IMR-90 (cell line): ENCODE measurements at regions not wholly inside any gene's neighbourhood (a gene's known extent, or its start where the extent isn't known, plus 50 kb on each side); places are given as distances from the start of the nearest gene placed in this dataset.

Source experiments
- ATAC-seq: fragments of 200-7000 bp; cut with Tn5 transposase; 2 replicates; pipeline ENCODE4 v1.9.1; 2020; ENCODE audit warnings: low read depth, mild to moderate bottlenecking, moderate library complexity
- BruUV-seq: library from RNA; stranded (reverse); fragments of 400-500 nt; replicated peaks from 2 replicates; lab custom pipeline; 2021; lab: Mats Ljungman, UMichigan
- CTCF ChIA-PET: fragments of 300-600 bp; formaldehyde crosslinking; extraction: SDS; loops from one replicate; lab custom pipeline; 2021; ENCODE audit warnings: antibody characterized with exemption; lab: Yijun Ruan, JAX
- POLR2A ChIA-PET: fragments of 300-600 bp; sonication (Branson Sonifier 250); formaldehyde crosslinking; loops from one replicate; lab custom pipeline; 2022; ENCODE audit warnings: antibody characterized with exemption; ENCODE audit not compliant: unreplicated experiment; lab: Charles Lee
- DNase-seq: peaks from one replicate; pipeline ENCODE4 v3.0.0; 2013
- H2AFZ ChIP-seq: replicated peaks from 2 replicates; pipeline ENCODE3; 2013; ENCODE audit warnings: low read length, mild to moderate bottlenecking; ENCODE audit not compliant: poor library complexity
- H2AK5ac ChIP-seq: 2 replicates; pipeline ENCODE4 v1.6.1; 2013; ENCODE audit warnings: low read depth, low read length, inconsistent platforms
- H2AK9ac ChIP-seq: replicated peaks from 2 replicates; pipeline ENCODE3; 2013; ENCODE audit warnings: mild to moderate bottlenecking, low read depth, low read length, moderate library complexity; ENCODE audit not compliant: poor library complexity
- H2BK120ac ChIP-seq: 2 replicates; pipeline ENCODE4 v1.6.1; 2013; ENCODE audit warnings: low read depth, low read length, inconsistent platforms
- H2BK15ac ChIP-seq: 3 replicates; pipeline ENCODE4 v1.6.1; 2013; ENCODE audit warnings: low read depth, low read length, inconsistent platforms
- H2BK20ac ChIP-seq: 2 replicates; pipeline ENCODE4 v1.6.1; 2013; ENCODE audit warnings: low read depth, mild to moderate bottlenecking, inconsistent platforms, low read length, moderate library complexity
- H2BK5ac ChIP-seq: 2 replicates; pipeline ENCODE4 v1.6.1; 2013; ENCODE audit warnings: mild to moderate bottlenecking, low read depth, low read length, inconsistent platforms; ENCODE audit not compliant: poor library complexity, severe bottlenecking
- H3K14ac ChIP-seq: replicated peaks from 2 replicates; pipeline ENCODE4 v1.6.1; 2013; ENCODE audit warnings: low read depth, low read length, inconsistent platforms
- H3K18ac ChIP-seq: 2 replicates; pipeline ENCODE4 v1.6.1; 2013; ENCODE audit warnings: low read depth, low read length, control low read depth
- H3K23ac ChIP-seq: 2 replicates; pipeline ENCODE4 v1.6.1; 2013; ENCODE audit warnings: low read depth, low read length, inconsistent platforms
- H3K27ac ChIP-seq: 2 replicates; pipeline ENCODE4 v1.5.1; 2013; ENCODE audit warnings: mild to moderate bottlenecking, control low read depth, low read length; ENCODE audit not compliant: insufficient read depth
- H3K27me3 ChIP-seq: 2 replicates; pipeline ENCODE4 v1.6.1; 2013; ENCODE audit warnings: low read length; ENCODE audit not compliant: control insufficient read depth, insufficient read depth
- H3K36me3 ChIP-seq: 2 replicates; pipeline ENCODE4 v1.6.1; 2013; ENCODE audit warnings: low read length, mixed read lengths; ENCODE audit not compliant: control insufficient read depth, insufficient read depth
- H3K4ac ChIP-seq: 2 replicates; pipeline ENCODE4 v1.6.1; 2013; ENCODE audit warnings: low read depth, low read length, inconsistent platforms
- H3K4me1 ChIP-seq: 2 replicates; pipeline ENCODE4 v1.6.1; 2013; ENCODE audit warnings: low read length, mixed read lengths; ENCODE audit not compliant: control insufficient read depth, insufficient read depth
- H3K4me2 ChIP-seq: 2 replicates; pipeline ENCODE4 v1.6.1; 2013; ENCODE audit warnings: low read depth, mild to moderate bottlenecking, control low read depth, low read length, moderate library complexity
- H3K4me3 ChIP-seq: 2 replicates; pipeline ENCODE4 v1.5.1; 2013; ENCODE audit warnings: low read depth, mild to moderate bottlenecking, control low read depth, low read length, moderate library complexity; ENCODE audit not compliant: insufficient read depth
- H3K56ac ChIP-seq: 2 replicates; pipeline ENCODE4 v1.6.1; 2013; ENCODE audit warnings: low read length, inconsistent platforms; ENCODE audit not compliant: insufficient read depth; ENCODE audit errors: extremely low read depth
- H3K79me1 ChIP-seq, 2 experiments: 2 replicates each; pipeline ENCODE4 v1.6.1; 2013; ENCODE audit warnings: low read length in 2 of 2, inconsistent platforms in 1 of 2, low read depth in 1 of 2
- H3K9ac ChIP-seq: 2 replicates; pipeline ENCODE4 v1.6.1; 2013; ENCODE audit warnings: low read depth, low read length, control low read depth
- H3K9me1 ChIP-seq: 2 replicates; pipeline ENCODE4 v1.6.1; 2013; ENCODE audit warnings: low read length, inconsistent platforms; ENCODE audit not compliant: insufficient read depth
- H3K9me3 ChIP-seq: 2 replicates; pipeline ENCODE4 v1.6.1; 2013; ENCODE audit warnings: low read length; ENCODE audit not compliant: control insufficient read depth, insufficient read depth
- H4K20me1 ChIP-seq: 2 replicates; pipeline ENCODE4 v1.6.1; 2013; ENCODE audit warnings: low read length, inconsistent platforms; ENCODE audit not compliant: insufficient read depth
- H4K5ac ChIP-seq: 2 replicates; pipeline ENCODE4 v1.6.1; 2013; ENCODE audit warnings: mild to moderate bottlenecking, low read depth, low read length, control low read depth
- H4K8ac ChIP-seq, 2 experiments: 2 replicates each; pipeline ENCODE4 v1.6.1; 2013; ENCODE audit warnings: low read depth in 2 of 2, low read length in 2 of 2, control low read depth in 1 of 2, inconsistent platforms in 1 of 2
- H4K91ac ChIP-seq: 2 replicates; pipeline ENCODE4 v1.6.1; 2013; ENCODE audit warnings: low read depth, low read length, inconsistent platforms; ENCODE audit not compliant: insufficient read depth
- CHD1 ChIP-seq: IDR thresholded peaks from 2 replicates; pipeline ENCODE4 v1.6.1; 2012; ENCODE audit warnings: low read depth, low read length, improper control_type of control experiment
- FOS ChIP-seq: fragments of 150-350 bp; IDR thresholded peaks from 2 replicates; pipeline ENCODE4 v1.6.1; 2016; ENCODE audit warnings: low read depth, low read length
- MAZ ChIP-seq: IDR thresholded peaks from 2 replicates; pipeline ENCODE4 v1.6.1; 2012; ENCODE audit warnings: low read depth, mild to moderate bottlenecking, low read length, improper control_type of control experiment, moderate library complexity, borderline replicate concordance
- WGBS, 2 experiments: methylation state at CpG; one replicate each; pipeline versions ENCODE4 v1.1.5 to v1.1.7; 2013; ENCODE audit warnings: missing lambda C conversion rate in 2 of 2; ENCODE audit not compliant: insufficient read length in 1 of 2; ENCODE audit errors: extremely low coverage in 2 of 2; 5-methylcytosine and 5-hydroxymethylcytosine counted together
- dilution Hi-C: fragments of 300-500 bp; cut with HindIII; formaldehyde crosslinking; loops from one replicate; pipeline ENCODE4 v1.14.3; 2018; ENCODE audit warnings: low sequenced_read_pairs; ENCODE audit not compliant: unreplicated experiment
- in situ Hi-C: fragments of 300-500 bp; cut with MboI; formaldehyde crosslinking; loops from 3 replicates; pipeline ENCODE4 v1.14.3; 2019; ENCODE audit warnings: low sequenced_read_pairs, inconsistent platforms, mixed read lengths
- intact Hi-C: fragments of 100-400 bp; cut with micrococcal nuclease; formaldehyde crosslinking; loops from 2 replicates; pipeline ENCODE4 v1.10.0; 2022
- TF ChIP-seq, protein P1 (sequence below): fragments of 150-350 bp; IDR thresholded peaks from 2 replicates; pipeline ENCODE4 v1.6.1; 2017; ENCODE audit warnings: mild to moderate bottlenecking, antibody characterized with exemption, low read length, low read depth
- TF ChIP-seq, protein P2 (sequence below): conservative IDR thresholded peaks from 2 replicates; pipeline ENCODE4 v1.5.1; 2012; ENCODE audit warnings: mild to moderate bottlenecking, low read depth, low read length, improper control_type of control experiment

DNA sequence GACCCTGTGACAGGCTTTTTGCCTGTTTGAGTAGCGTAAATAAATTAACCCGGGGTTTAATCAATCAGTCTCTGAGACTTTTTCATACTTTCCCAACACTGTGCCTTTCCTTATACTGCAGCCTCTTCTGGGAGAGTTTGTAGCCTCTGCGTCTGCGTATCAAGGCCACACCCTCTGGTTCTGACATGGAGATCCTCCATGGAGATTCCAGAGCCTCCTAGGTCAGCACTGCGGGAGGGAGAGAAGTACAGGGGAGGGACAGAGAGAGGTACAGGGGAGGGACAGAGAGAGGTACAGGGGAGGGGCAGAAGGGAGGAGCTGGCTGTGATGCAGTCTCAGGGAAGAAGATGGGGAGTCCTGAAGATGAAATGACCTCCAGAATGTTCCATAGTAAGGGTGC lies 166.0 kb downstream of the ARL4C start:
- Histone ChIP-seq H3K79me1 (no peaks in the 10 kb centered on the region), H2BK20ac (no peak overlapping the region), H4K8ac (no peak overlapping the region), H3K14ac (no peak overlapping the region), H3K36me3 (no peaks in the 10 kb centered on the region), H2BK15ac (no peak overlapping the region), H4K91ac (no peak overlapping the region), H3K23ac (no peak overlapping the region), H3K4ac (no peak overlapping the region), H3K4me1 (no peaks in the 10 kb centered on the region), H2AK9ac (no peak overlapping the region), H4K5ac (no peak overlapping the region), H3K9me3 (no peaks in the 10 kb centered on the region; the same call in 1 of the 2 replicates), H3K27me3 (peaks cover 26% of the 10 kb centered on the region), H2AFZ (no peak overlapping the region), H2AK5ac (no peak overlapping the region), H3K27ac (no peak overlapping the region), H3K56ac (no peak overlapping the region), H2BK120ac (no peak overlapping the region), H3K18ac (no peak overlapping the region), H3K4me3 (no peak overlapping the region), H3K9ac (no peak overlapping the region), H2BK5ac (no peak overlapping the region), H4K20me1 (no peaks in the 10 kb centered on the region), H3K9me1 (no peaks in the 10 kb centered on the region), H3K4me2 (no peak overlapping the region)
- CTCF ChIA-PET = no interaction called here
- in situ Hi-C loops = no loop called here
- no peak for DNase-seq
- BruUV-seq = no TSS peak
- no peak for ATAC-seq
- 86% methylated on average over 1 of the region's 5 CpGs; no CpG with 5 or more reads in 1 of the 2 experiments for WGBS, 2 experiments
- POLR2A ChIA-PET = no interaction called here
- TF ChIP-seq, protein P1, sequence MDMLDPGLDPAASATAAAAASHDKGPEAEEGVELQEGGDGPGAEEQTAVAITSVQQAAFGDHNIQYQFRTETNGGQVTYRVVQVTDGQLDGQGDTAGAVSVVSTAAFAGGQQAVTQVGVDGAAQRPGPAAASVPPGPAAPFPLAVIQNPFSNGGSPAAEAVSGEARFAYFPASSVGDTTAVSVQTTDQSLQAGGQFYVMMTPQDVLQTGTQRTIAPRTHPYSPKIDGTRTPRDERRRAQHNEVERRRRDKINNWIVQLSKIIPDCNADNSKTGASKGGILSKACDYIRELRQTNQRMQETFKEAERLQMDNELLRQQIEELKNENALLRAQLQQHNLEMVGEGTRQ = no peak
- TF ChIP-seq, protein P2, sequence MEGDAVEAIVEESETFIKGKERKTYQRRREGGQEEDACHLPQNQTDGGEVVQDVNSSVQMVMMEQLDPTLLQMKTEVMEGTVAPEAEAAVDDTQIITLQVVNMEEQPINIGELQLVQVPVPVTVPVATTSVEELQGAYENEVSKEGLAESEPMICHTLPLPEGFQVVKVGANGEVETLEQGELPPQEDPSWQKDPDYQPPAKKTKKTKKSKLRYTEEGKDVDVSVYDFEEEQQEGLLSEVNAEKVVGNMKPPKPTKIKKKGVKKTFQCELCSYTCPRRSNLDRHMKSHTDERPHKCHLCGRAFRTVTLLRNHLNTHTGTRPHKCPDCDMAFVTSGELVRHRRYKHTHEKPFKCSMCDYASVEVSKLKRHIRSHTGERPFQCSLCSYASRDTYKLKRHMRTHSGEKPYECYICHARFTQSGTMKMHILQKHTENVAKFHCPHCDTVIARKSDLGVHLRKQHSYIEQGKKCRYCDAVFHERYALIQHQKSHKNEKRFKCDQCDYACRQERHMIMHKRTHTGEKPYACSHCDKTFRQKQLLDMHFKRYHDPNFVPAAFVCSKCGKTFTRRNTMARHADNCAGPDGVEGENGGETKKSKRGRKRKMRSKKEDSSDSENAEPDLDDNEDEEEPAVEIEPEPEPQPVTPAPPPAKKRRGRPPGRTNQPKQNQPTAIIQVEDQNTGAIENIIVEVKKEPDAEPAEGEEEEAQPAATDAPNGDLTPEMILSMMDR = no peak
- TF ChIP-seq FOS = no peak
- TF ChIP-seq MAZ = no peak
- TF ChIP-seq CHD1 = no peak
- dilution Hi-C loops = loop anchor here (25.0 kb wide), 1 partner anchor 181 kb away; no protein-coding TSS in a partner anchor
- intact Hi-C loops = no loop called here
